Lower lobe of right lung (tissue), 2 donors: ENCODE measurements at regions not wholly inside any gene's neighbourhood (a gene's known extent, or its start where the extent isn't known, plus 50 kb on each side); places are given as distances from the start of the nearest gene placed in this dataset.
"Not testable (repeated sequence)": the region's sequence is repeated elsewhere in the genome, so short reads cannot be mapped to it uniquely, and the experiment has no call there.

Experiments
- ATAC-seq, 2 donors: fragments of 200-7000 bp; cut with Tn5 transposase; one replicate each; pipeline ENCODE4 v1.9.1; 2020 to 2022; ENCODE audit warnings: mild to moderate bottlenecking in 2 of 2, moderate library complexity in 2 of 2
- DNase-seq: peaks from one replicate; pipeline ENCODE4 v3.0.0-alpha.2; 2020
- H3K27ac ChIP-seq: fragments of 200-600 bp; one replicate; pipeline ENCODE4 v1.8.0; 2022
- H3K27me3 ChIP-seq: fragments of 200-600 bp; one replicate; pipeline ENCODE4 v1.8.0; 2022; ENCODE audit warnings: low read depth
- H3K36me3 ChIP-seq: fragments of 200-600 bp; one replicate; pipeline ENCODE4 v1.8.0; 2022; ENCODE audit warnings: mild to moderate bottlenecking
- H3K4me1 ChIP-seq: fragments of 200-600 bp; one replicate; pipeline ENCODE4 v1.8.0; 2022
- H3K4me3 ChIP-seq: fragments of 200-600 bp; one replicate; pipeline ENCODE4 v1.8.0; 2022; ENCODE audit warnings: mild to moderate bottlenecking
- H3K9me3 ChIP-seq: fragments of 200-600 bp; one replicate; pipeline ENCODE4 v1.8.0; 2022
- intact Hi-C: fragments of 100-400 bp; cut with DNase I; formaldehyde crosslinking; loops from one replicate; pipeline ENCODE4 v1.11.0; 2022
- TF ChIP-seq, protein P1 (sequence below): fragments of 200-600 bp; IDR thresholded peaks from one replicate; pipeline ENCODE4 v1.8.0; 2022; ENCODE audit warnings: antibody characterized with exemption, mild to moderate bottlenecking
- donor health status: DM: no; HTN: yes; CAD: no; lungs with severe emphysema.

DNA sequence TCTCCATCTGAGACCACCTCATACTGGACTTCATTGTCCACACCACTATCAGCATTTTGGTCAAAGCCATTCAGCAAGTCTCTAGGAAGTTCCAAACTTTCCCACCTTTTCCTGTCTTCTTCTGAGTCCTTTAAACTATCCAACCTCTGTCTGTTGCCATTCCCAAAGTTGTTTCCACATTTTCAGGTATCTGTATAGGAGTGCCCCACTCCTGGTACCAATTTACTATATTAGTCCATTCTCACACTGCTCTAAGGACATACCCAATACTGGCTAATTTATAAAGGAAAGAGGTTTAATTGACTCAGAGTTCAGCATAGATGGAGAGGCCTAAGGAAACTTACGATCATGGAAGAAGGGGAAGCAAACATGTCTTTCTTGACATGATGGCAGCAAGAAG is 292.2 kb upstream of the ATXN7L3B start:
- Histone ChIP-seq H3K27ac (no peak overlapping the region), H3K4me1 (no peaks in the 10 kb centered on the region), H3K27me3 (no peaks in the 10 kb centered on the region), H3K9me3 (peaks cover 6% of the 10 kb centered on the region), H3K4me3 (no peak overlapping the region), H3K36me3 (no peaks in the 10 kb centered on the region)
- TF ChIP-seq, protein P1, sequence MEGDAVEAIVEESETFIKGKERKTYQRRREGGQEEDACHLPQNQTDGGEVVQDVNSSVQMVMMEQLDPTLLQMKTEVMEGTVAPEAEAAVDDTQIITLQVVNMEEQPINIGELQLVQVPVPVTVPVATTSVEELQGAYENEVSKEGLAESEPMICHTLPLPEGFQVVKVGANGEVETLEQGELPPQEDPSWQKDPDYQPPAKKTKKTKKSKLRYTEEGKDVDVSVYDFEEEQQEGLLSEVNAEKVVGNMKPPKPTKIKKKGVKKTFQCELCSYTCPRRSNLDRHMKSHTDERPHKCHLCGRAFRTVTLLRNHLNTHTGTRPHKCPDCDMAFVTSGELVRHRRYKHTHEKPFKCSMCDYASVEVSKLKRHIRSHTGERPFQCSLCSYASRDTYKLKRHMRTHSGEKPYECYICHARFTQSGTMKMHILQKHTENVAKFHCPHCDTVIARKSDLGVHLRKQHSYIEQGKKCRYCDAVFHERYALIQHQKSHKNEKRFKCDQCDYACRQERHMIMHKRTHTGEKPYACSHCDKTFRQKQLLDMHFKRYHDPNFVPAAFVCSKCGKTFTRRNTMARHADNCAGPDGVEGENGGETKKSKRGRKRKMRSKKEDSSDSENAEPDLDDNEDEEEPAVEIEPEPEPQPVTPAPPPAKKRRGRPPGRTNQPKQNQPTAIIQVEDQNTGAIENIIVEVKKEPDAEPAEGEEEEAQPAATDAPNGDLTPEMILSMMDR: no peak
- DNase-seq (no peak), ATAC-seq (no peak)
- intact Hi-C loops: no loop called here

DNA sequence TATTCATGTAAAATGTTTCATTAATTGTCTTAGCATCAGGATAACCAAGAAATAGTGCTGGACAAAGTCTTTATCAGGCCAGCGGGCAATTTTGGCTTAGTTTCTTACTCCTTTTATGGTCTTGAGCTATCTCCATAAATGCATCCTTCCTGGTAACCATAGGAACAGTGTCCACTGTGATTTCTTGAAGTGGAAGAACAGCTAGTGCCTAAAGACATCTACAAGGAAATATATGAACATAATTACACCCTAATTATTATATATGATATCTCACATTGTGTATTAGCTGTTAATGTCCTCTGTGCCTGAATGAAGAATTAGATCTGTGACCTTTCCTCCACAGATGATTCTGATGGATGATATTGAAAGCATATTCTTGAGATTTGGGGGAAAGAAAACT is 286.7 kb upstream of the ATXN7L3B start:
- H3K9me3 ChIP-seq: no peaks in the 10 kb centered on the region
- H3K4me3 ChIP-seq: no peak overlapping the region
- no peaks in the 10 kb centered on the region for H3K4me1 ChIP-seq
- no peak for ATAC-seq
- intact Hi-C loops: no loop called here
- TF ChIP-seq, protein P1: no peak
- DNase-seq: no peak
- no peaks in the 10 kb centered on the region for H3K27me3 ChIP-seq
- H3K36me3 ChIP-seq: no peaks in the 10 kb centered on the region
- no peak overlapping the region for H3K27ac ChIP-seq

DNA sequence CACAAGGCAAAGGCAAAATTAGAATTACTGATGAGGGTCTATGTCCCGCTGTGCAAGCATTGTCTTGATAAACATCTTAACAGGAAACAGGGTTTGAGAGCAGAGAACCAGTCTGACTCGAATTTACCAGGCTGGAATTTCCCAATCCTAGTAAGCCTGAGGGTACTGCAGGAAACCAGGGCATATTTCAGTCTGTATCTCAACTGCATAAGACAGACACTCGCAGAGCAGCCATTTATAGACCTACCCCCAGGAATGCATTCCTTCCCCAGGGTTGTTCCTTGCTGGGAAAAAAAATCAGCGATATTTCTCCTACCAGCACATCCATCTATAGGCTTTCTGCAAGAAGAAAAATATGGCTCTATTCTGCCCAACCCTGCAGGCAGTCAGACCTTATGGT is 283.8 kb upstream of the ATXN7L3B start:
- intact Hi-C loops, DNase-seq, H3K27ac ChIP-seq, ATAC-seq, H3K4me3 ChIP-seq, H3K9me3 ChIP-seq, H3K36me3 ChIP-seq, H3K27me3 ChIP-seq, H3K4me1 ChIP-seq: not testable (repeated sequence)

DNA sequence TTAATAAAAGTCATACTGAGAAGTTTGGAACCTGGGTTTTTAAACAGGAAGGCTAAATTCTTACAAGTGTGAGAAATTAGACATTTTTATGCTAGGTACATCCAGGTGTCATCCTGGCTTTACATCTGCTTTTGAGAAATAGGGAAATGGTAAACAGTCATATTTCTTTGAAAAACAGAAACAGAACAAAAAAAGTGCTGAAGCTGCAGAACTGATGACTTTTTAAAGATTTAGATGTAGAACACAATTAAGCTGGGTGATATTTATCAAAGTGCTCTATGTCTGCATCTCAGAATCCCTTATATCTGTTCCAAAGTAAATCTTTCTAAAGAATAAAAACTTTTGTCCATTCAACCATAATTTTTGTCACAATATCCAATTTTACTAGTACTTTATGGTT is 282.9 kb upstream of the ATXN7L3B start:
- ATAC-seq: no peak
- no peak overlapping the region for H3K27ac ChIP-seq
- DNase-seq: no peak
- H3K4me3 ChIP-seq: no peak overlapping the region
- no peaks in the 10 kb centered on the region for H3K36me3 ChIP-seq
- no peaks in the 10 kb centered on the region for H3K27me3 ChIP-seq
- intact Hi-C loops: no loop called here
- TF ChIP-seq, protein P1: no peak
- H3K4me1 ChIP-seq: no peaks in the 10 kb centered on the region
- H3K9me3 ChIP-seq: no peaks in the 10 kb centered on the region

DNA sequence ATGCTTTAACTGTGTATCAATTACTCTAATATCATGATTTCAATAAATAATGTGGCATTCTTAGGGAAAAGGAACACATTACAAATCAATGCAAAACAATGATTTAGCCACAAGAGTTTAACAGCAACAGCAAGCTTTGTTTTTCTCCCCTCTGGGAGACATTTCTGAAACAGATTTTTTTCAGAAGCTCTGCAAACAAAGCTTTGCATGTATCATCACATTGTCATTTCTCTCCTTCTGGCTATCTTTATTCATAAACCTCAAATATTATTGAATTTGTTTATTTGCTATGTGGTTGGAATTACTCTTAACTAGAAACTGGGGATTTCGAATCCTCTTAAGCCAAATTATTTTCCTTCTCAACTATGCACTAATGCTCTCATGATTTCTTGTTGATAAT is 278.4 kb upstream of the ATXN7L3B start:
- no peak for DNase-seq
- H3K27ac ChIP-seq: no peak overlapping the region
- no peaks in the 10 kb centered on the region for H3K36me3 ChIP-seq
- H3K9me3 ChIP-seq: no peaks in the 10 kb centered on the region
- no peak overlapping the region for H3K4me3 ChIP-seq
- no peak for ATAC-seq
- no peaks in the 10 kb centered on the region for H3K4me1 ChIP-seq
- TF ChIP-seq, protein P1: no peak
- intact Hi-C loops: no loop called here
- H3K27me3 ChIP-seq: no peaks in the 10 kb centered on the region

DNA sequence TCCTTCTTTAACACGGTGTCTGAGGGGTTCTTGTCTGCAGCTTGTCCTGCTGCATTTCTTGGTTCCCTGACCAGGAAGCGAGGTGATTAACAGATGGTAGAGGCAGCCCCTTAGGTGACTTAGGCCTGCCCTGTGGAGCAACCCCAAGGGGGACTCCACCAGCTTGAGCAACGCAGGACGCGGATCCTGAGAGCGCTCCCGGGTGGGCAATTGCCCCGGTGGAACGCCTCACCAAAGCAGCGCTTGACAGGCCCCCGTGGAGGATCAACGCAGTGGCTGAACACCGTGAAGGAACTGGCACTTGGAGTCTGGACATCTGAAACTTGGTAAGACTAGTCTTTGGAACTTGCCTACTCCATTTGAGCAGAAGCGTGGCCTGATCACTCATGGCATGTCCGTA is 272.9 kb upstream of the ATXN7L3B start:
- no peak overlapping the region for H3K27ac ChIP-seq
- no peaks in the 10 kb centered on the region for H3K27me3 ChIP-seq
- no peak overlapping the region for H3K4me3 ChIP-seq
- DNase-seq (no peak), ATAC-seq (no peak)
- TF ChIP-seq, protein P1: no peak
- H3K4me1 ChIP-seq: no peaks in the 10 kb centered on the region
- intact Hi-C loops: no loop called here
- H3K36me3 ChIP-seq: no peaks in the 10 kb centered on the region
- no peaks in the 10 kb centered on the region for H3K9me3 ChIP-seq

DNA sequence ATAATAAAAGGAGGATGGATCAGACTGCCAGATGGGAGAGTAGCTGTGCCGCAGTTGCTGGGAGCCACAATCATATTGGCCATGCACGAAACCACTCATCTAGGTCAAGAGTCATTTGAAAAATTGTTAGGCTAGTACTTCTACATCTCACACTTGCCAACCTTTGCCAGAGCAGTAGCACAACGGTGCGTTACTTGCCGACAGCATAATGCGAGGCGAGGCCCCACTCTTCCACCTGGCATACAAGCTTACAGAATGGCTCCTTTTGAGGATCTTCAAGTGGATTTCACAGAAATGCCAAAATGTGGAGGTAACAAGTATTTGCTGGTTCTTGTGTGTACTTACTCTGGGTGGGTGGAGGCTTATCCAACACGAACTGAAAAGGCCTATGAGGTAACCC is 268.3 kb upstream of the ATXN7L3B start:
- H3K27ac ChIP-seq, intact Hi-C loops, H3K36me3 ChIP-seq, DNase-seq, H3K27me3 ChIP-seq, H3K9me3 ChIP-seq, H3K4me1 ChIP-seq, H3K4me3 ChIP-seq: not testable (repeated sequence)
- ATAC-seq: peak in 1 of 2 donors; percentile 42
